Erythroblast (primary cell): ENCODE measurements at regions not wholly inside any gene's neighbourhood (a gene's known extent, or its start where the extent isn't known, plus 50 kb on each side); places are given as distances from the start of the nearest gene placed in this dataset.

Experiments used
- GATA1 ChIP-seq: IDR thresholded peaks from 2 replicates; pipeline ENCODE4 v1.6.1; 2011; ENCODE audit warnings: low read depth, mild to moderate bottlenecking, control low read depth, low read length, moderate library complexity
- POLR2A ChIP-seq: IDR thresholded peaks from 2 replicates; pipeline ENCODE4 v1.6.1; 2011; ENCODE audit warnings: mild to moderate bottlenecking, low read length

- TF ChIP-seq POLR2A (no peak), GATA1 (no peak)
Observed at GRCh38 chr4:104919406-104919805, 227.3 kb upstream of the TET2 start.
